Hypothalamus (tissue), 51 donors: ENCODE measurements at regions not wholly inside any gene's neighbourhood (a gene's known extent, or its start where the extent isn't known, plus 50 kb on each side); places are given as distances from the start of the nearest gene placed in this dataset.

Experiments
- DNase-seq, 51 donors: peaks; one replicate each; lab custom pipeline; 2025; lab: John Stamatoyannopoulos, UW

DNA sequence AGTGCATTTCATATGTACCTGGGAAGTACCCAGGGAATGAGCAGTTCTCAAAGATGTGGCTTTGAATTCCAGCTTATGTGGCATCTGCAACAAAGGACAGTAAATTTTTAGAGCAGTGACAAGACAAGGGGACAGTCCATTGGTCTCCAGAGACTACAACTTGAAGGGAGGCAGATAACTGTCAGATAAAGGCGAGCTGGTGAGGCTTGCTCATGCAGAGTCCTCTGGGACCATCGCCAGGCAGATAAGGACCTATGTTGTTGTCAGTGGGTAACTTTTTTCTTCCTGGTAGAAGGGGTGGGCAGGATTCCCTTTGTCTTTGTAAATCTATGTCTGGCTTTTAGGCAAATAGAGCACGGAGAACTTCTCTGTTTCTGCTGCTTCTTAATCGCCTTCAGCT lies 120.2 kb downstream of the ICE1 start:
- DNase-seq, result no peak

DNA sequence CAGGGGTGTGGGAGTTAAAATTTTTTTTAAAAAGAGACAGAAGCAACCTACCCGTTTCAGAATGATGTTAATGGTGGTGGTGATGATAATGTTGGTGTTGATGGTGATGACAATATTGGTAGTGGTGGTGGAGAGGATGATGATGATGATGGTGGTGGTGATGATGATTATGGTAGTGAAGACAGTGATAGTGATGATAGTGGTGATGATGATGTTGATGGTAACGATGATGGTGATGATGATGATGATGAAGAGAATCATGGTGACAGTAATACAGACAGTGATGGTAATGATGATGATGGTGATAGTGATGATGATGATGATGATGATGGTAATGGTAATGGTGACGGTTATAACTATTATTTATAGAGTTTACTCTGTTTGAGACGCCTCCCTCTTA lies 117.6 kb downstream of the ICE1 start:
- no peak for DNase-seq
